Esophagus squamous epithelium (tissue), 4 donors: ENCODE measurements at regions not wholly inside any gene's neighbourhood (a gene's known extent, or its start where the extent isn't known, plus 50 kb on each side); places are given as distances from the start of the nearest gene placed in this dataset.

Experiments used
- POLR2A ChIP-seq, 4 donors: fragments of 450-650 bp; IDR thresholded peaks; one replicate each; pipeline ENCODE4 v1.6.1; 2017; ENCODE audit warnings: antibody characterized with exemption in 4 of 4, mild to moderate bottlenecking in 4 of 4, moderate library complexity in 3 of 4
- TF ChIP-seq, protein P1 (sequence below), 6 experiments: fragments of 450-650 bp in 4 of 6; fragments of 200-600 bp in 2 of 6; sonication (generic) in 2 of 6; IDR thresholded peaks; one replicate each; pipeline ENCODE4 v1.5.1; 2016 to 2019; ENCODE audit warnings: antibody characterized with exemption in 6 of 6, mild to moderate bottlenecking in 4 of 6, moderate library complexity in 4 of 6

DNA sequence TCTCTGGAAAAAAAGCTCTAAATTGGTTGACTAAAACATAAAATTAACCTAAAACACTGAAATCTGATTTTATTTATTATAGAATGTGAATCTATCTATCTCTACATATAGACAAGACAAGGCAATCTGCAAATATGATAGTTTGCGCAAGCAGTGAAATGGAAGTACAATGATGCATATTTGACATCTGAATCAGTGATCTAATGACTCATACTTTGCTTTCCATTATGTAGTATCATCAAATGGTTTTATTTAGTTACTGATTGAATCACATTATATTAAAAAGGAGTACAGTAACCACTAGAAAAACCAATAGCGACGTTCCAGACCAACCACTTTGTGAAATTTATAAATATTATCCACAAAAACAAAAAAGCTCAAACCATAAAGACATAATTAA lies 1969.3 kb downstream of the PCDH7 start:
- TF ChIP-seq, protein P1, sequence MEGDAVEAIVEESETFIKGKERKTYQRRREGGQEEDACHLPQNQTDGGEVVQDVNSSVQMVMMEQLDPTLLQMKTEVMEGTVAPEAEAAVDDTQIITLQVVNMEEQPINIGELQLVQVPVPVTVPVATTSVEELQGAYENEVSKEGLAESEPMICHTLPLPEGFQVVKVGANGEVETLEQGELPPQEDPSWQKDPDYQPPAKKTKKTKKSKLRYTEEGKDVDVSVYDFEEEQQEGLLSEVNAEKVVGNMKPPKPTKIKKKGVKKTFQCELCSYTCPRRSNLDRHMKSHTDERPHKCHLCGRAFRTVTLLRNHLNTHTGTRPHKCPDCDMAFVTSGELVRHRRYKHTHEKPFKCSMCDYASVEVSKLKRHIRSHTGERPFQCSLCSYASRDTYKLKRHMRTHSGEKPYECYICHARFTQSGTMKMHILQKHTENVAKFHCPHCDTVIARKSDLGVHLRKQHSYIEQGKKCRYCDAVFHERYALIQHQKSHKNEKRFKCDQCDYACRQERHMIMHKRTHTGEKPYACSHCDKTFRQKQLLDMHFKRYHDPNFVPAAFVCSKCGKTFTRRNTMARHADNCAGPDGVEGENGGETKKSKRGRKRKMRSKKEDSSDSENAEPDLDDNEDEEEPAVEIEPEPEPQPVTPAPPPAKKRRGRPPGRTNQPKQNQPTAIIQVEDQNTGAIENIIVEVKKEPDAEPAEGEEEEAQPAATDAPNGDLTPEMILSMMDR (IDR thresholded peaks at IDR 0.05) = no peak
- TF ChIP-seq POLR2A (IDR thresholded peaks at IDR 0.05) = no peak
